K562 (cell line): ENCODE measurements at regions not wholly inside any gene's neighbourhood (a gene's known extent, or its start where the extent isn't known, plus 50 kb on each side); places are given as distances from the start of the nearest gene placed in this dataset. TPM values are rescaled to one million over a fixed set of nuclear protein-coding genes. Genes with fewer than 3 reads are reported as not detected.

Experiments
- microRNA-seq: library from miRNA; unstranded; fragments of <30 nt; microRNA quantifications from one replicate; pipeline ENCODE4, GENCODE V29; 2018; ENCODE audit warnings: borderline microRNAs expressed
- small RNA-seq: library from RNA; depleted of rRNA; stranded (forward); fragments of <200 nt; gene quantifications from one replicate; pipeline ENCODE3, GENCODE V24; 2014

Small RNA genes lying in the stretch of these regions (microRNA-seq; reads per million reads assigned to microRNA genes)
- not detected for gene MIR5191

Small RNA genes lying in the stretch of these regions (small RNA-seq; reads per million reads assigned to genes)
- gene MIR5191 (0.22 reads per million), gene RNU6-501P (not detected)
